ENCODE measurements at regions not wholly inside any gene's neighbourhood (a gene's known extent, or its start where the extent isn't known, plus 50 kb on each side); places are given as distances from the start of the nearest gene placed in this dataset.
"Not testable (repeated sequence)": the region's sequence is repeated elsewhere in the genome, so short reads cannot be mapped to it uniquely, and the experiment has no call there.

DNA sequence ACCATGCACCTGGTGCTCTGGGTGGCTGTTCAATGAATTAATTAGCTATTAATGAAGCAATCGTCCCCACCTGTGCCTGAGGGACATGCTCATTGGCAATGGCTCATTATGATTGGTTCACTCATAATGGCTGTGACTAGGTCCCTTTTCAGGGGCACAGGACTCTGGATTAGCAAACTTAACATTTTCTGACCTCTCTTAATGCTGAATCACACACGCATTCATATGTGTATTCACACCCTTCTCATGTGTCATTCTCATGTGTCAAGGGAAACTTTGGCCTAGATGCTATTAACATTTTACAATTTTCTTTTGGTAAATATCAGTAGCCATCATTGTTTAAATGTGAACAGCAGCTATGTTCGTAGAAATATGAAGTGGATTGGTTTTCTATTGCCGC lies 98.9 kb upstream of the PMAIP1 start:
- DNase-seq (ENCODE audit: low spot score), result no peak

DNA sequence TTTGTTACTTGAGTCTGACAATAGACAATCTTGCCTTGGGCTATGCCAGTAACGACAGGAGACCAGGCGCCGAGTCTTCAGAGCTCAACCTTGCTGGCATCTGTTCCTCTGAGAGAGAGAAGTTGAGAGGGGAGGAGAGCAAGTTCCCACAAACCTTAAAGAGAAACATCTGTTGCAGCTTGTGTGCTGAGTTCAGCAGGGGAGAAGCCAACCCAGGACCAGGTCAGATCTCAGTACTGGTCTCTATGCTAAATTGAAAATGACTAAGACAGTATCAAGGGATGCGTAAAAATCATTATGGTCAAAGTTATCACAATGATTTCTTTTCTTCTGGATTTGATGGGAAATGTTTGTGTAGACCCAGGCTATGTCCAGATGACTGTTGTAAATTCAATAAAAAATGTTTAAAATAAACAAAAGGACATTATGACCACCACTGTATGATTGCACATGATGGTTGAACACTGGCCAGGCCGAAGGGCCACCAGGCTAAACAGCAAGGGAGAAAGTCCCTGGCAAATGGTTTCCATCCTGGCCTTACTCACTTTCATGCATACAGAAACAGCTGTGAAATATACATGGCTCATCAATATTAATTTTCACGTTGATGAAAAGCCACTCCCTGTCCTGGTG lies 100.3 kb upstream of the PMAIP1 start:
- no peak for DNase-seq (ENCODE audit: low spot score)

DNA sequence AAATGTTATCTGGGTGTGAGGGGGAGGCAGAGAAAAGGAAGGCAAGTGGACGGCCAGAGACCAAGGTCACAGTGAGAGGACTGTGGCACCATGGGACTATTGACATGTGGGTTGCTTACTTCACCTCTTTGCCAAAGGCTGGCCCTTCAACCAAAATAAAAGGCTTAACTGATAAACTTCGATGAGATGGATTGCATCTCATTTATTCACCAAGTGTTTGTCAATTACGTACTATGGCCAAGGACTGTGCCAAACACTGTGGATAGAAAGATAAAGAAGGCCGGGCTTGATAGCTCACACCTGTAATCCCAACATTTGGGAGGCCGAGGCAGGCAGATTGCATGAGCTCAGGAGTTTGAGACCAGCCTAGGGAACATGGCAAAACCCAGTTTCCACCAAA lies 98.7 kb upstream of the CCBE1 start:
- no peak for DNase-seq (ENCODE audit: low spot score)

DNA sequence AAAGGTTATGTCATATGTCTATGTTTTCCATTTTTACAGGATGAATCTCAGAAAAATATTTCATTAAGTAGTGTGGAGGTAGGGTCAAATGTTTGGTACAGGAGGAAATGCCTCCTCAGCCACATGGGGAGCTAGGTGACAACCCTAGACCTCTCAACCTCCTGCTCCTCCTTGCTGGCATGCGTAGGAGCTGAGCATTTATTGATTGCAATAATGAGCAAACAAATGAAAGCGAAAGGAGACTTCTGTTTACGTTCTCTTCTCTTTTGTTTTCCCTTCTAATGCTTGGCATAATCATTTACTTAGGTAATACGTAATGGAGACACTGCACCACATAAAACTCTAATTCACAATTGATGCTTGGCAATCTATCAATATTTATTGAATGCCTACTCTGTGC lies 95.1 kb upstream of the CCBE1 start:
- DNase-seq (ENCODE audit: low spot score), result no peak

DNA sequence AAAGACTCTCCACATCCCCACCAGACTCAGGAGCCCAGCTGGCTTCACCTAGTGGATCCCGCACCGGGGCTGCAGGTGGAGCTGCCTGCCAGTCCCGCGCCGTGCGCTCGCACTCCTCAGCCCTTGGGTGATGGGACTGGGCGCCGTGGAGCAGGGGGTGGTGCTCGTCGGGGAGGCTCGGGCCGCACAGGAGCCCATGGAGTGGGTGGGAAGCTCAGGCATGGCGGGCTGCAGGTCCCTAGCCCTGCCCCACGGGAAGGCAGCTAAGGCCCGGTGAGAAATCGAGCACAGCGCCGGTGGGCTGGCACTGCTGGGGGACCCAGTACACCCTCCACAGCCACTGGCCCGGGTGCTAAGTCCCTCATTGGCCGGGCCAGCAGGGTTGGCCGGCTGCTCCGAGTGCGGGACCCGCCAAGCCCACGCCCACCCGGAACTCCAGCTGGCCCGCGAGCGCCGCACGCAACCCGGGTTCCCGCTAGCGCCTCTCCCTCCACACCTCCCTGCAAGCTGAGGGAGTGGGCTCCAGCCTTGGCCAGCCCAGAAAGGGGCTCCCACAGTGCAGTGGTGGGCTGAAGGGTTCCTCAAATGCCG lies 93.2 kb upstream of the CCBE1 start:
- DNase-seq (ENCODE audit: low spot score), result not testable (repeated sequence)

DNA sequence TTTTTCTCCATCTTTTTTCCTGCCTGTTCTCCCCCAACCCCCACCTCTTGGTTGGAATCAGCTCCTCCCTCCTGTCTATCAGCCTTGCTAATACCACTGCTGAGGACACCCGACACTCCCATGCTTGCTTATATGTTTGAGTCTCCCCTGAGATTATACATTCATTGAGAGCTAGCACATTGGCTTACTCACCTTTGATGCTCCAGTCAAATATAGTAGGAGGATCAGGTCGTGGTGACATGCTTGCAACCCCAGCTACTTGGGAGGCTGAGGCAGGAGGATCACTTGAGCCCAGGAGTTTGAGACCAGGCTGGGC lies 91.5 kb upstream of the CCBE1 start:
- DNase-seq (ENCODE audit: low spot score), result no peak

DNA sequence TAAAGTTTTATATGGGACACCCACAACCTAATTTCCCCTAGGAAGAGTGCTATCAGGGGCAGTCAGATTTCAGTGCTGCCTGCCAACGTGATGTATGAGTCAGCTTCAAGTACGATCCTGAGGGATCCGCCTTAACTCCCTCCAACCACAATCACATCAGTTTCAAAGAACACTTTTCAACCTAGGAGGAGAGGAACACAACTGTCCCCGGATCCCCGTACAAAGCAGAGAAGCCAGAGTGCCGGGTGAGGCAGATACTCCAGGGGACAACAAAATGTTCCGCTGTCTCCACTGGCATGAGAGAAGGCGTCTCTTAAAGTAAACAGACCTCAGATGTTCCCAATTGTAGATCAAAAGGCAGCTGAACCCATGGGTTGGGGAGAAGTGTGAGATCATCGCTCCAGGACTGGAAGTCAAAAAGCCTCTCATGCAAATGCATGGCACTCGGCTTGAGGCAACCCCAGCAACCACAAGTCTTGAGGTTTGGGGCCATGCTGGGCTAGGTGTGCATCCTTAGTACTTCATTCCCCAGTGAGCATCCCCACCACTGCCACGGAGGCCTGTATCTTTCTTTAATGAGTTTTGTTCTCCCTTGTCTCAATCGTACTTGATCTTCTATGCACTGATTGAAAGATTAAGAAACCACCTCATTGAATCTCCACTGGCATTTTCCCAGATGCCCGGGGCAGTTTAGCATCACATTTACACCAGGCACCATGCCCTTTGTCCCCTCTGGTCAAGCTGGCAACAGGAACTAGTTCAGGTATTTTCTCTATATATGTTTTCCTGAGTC lies 91.0 kb upstream of the CCBE1 start:
- DNase-seq (ENCODE audit: low spot score), result no peak

DNA sequence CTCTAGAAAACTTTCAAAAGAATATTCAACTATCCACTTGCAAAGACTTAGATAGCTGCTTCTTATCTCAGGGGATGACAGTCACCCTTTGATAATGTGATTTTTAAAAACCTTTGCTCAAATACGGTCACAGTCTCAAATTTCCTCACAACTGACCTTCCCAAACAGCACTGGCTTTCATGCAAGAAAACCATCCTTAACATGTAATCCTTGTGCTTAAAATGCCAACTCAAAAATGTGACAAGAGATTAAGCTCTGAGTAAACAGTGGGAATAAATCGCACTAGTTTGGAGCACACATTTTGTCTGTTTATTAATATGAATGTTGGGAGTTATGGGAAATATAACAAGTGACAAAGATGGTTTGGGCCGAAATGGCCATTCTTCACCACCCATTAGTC lies 87.5 kb upstream of the CCBE1 start:
- no peak for DNase-seq (ENCODE audit: low spot score)

DNA sequence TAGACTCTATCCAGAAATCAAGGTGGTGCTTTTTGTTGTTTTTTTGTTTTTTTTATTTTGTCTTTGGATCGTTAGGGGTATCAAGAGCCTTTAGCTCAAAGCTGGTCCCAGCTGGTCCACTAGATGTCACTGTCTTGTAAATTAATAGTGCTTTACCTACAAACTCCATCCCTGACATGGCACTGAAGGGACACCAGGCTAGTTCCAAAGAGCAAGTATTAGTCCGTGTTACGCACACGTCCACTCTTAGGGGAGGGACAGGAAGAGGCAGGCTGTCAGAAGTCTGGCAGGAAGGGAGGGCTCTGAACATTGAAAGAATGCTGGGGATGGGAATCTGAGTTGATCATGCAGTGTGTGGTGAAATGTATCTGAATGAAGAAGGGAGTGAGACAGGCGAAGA lies 85.9 kb upstream of the CCBE1 start:
- peak; percentile 42 for DNase-seq (ENCODE audit: low spot score)

DNA sequence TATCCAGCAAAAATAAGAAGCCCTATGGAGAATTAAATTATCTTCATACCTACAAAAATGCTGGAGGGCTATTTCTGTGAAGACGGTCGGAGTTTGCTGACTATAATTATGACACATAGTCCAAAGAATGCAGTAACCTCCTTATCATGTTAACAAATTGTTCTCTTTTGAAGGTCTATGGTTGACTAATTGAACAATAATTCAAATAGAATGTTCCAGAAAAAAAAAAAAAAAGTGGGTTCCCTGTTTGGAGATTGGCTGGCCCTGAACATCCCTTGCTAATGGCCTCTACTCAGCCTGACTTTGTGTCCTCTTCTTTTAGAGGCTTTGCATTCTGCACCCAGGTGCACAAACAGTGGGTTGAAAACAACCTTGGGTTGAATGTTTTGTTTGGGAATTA lies 82.8 kb upstream of the CCBE1 start:
- no peak for DNase-seq (ENCODE audit: low spot score)

DNA sequence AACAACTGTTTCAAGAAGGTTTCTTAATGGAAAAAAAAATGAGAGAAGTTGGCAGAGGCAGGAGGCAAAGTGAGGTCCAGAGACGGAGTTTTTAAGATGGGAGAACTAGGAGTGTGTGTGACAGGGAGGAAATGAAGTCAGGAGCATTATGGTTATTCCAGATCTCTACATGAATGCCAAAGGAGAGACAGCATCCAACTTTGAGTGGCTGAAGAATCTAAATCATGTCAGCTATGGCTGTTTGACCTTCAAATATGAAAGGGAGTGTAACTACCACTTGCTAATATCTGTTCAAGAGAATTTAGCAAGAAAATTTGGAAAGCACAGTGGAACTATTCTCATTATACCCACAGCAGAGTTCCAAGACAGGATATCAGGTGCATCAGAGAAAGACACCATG lies 81.2 kb upstream of the CCBE1 start:
- no peak for DNase-seq (ENCODE audit: low spot score)

DNA sequence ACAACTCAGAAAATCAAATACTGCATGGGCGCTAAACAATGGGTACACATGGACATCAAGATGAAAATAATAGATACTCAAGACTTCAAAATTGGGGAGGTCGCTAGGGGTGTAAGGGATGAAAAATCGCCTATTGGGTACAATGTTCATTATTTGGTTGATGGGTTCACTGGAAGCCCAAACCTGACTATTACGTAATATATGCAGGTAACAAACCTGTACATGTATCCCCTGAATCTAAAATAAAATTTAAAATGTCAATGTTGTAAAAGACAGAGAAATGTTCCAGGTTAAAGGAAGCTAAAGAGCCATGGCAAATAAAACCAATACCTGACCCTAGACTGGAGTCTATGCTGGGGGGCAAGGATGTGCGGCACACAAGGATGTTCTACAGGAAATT lies 80.4 kb upstream of the CCBE1 start:
- no peak for DNase-seq (ENCODE audit: low spot score)

DNA sequence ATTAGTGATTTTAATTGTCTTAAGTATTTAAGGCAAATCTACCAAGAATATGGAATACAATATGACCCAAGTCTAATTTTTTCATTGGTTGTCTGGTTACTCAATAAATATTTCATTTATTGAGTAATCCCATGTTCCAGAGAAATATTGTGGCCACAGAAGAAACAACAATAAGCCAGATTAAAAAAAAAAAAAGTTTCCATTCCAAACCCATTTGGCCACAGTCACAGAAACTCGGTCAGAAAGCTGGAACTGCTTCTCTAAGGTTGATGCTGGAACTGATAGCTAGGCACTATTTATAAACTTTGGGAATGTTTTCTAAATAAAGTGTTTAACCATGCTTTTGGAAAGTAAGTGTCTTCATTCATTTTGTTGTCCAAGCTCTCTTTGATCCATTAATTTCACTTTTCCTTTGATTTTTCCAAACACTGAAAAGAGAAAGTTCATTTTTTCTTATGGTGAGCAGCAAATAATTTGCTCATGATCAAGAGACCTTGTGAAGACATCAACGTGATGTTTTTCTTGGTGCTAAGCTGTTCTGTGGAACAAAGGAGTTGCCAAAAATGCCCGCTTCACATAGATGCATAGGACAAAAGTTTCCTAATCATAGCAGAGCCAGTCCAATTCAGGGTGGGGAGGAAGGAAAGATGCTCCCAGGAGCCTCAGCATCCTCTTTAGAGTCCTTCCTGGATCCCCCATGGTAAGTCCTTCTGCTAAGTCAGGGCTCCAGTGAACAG lies 72.1 kb upstream of the CCBE1 start:
- no peak for DNase-seq (ENCODE audit: low spot score)

DNA sequence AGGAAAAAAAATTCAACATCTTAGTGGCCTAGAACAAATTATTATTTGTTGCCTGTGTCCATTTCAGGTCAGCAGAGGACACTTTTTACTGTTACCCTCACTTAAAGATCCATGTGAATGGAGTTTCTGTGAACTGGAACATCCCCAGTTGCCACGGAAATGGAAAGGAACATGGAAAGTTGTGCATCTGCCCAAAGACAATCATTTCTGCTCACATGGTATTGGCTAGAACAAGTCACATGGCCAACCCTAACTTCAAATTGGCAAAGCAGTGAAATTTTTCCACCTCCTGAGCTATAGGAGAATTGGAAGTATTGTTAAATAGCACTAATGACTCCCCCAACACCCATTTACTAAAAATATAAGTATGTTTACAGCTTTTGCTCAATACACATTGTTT lies 71.2 kb upstream of the CCBE1 start:
- DNase-seq (ENCODE audit: low spot score), result no peak

DNA sequence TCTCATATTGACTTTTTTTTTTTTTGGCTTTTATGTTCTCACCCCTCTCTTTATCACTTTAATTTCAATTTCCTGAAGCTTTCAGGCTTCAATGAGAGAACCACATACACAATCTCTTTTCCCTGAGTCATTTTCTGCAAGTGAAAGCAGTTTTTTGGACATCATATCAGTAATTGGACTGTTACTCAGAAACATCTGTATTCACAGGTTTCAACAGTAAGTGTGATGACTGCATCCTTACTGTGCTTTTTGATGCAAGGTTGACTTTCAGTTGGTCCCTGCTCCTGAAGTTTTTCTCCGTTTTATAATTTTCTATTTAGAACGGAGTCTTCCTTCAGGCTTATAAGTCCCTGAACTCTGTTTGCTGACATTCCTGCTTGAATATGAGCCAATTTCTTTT lies 70.5 kb upstream of the CCBE1 start:
- DNase-seq (ENCODE audit: low spot score), result peak; percentile 11

DNA sequence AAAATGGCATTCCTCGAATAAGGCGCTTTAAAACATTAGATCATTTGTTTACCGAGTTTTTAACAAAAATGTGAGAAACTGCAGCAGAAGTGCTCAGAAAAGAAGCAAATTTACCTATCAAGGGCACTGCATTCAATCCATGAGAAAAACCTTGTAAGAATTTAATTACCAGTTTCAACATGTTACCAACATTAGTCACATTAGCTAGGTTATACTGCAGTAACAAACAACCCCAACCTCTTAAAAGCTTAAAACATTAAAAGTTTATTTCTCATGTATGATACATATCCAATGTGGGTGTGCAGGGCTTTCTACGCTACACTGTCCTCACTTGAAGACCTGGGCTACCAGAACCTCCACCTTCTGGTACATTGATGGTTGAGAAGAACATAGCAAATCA lies 68.1 kb upstream of the CCBE1 start:
- DNase-seq (ENCODE audit: low spot score), result no peak

DNA sequence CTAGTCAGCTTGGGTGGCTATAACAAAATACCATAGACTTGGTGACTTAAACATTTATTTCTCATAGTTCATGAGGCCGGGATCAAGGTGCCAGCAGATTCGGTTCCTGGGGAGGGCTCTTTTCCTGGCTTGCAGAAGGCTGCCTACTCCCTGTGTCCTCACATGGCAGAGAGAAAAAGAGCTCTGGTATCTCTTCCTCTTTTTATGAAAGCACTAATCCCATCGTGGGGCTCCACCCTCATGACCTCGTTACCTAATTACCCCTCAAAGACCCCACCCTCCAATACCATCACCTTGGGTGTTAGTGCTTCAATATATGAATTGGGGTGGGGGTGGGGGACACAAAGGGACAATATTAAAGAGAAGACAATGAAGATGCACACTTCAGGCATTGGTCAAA lies 67.1 kb upstream of the CCBE1 start:
- DNase-seq (ENCODE audit: low spot score), result no peak

DNA sequence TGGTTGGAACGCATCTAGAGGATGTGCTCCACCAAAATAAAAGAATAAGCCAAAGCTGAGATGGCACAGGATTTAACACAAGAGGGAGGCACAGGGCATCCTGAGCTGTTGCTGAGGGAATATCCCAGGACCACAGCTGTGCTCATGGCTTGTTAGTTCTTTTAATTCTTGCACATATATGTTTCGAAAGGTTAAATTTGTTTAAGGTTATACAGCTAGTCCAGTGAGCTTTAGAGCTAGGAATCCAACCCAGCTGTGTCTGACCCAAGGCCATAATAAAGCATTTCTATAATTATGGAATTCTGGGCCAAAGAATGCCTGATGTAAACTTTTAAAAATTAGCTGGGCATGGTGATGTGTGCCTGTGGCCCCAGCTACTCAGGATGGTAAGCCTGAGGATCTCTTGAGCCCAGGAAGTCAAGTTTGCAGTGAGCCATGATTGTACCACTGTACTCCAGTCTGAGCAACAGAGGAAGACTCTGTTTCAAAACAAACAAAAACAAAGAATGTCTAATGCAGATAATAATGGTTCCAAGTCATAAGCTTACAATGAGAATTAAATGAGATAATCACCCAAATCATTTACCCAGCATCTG lies 66.4 kb upstream of the CCBE1 start:
- no peak for DNase-seq (ENCODE audit: low spot score)

DNA sequence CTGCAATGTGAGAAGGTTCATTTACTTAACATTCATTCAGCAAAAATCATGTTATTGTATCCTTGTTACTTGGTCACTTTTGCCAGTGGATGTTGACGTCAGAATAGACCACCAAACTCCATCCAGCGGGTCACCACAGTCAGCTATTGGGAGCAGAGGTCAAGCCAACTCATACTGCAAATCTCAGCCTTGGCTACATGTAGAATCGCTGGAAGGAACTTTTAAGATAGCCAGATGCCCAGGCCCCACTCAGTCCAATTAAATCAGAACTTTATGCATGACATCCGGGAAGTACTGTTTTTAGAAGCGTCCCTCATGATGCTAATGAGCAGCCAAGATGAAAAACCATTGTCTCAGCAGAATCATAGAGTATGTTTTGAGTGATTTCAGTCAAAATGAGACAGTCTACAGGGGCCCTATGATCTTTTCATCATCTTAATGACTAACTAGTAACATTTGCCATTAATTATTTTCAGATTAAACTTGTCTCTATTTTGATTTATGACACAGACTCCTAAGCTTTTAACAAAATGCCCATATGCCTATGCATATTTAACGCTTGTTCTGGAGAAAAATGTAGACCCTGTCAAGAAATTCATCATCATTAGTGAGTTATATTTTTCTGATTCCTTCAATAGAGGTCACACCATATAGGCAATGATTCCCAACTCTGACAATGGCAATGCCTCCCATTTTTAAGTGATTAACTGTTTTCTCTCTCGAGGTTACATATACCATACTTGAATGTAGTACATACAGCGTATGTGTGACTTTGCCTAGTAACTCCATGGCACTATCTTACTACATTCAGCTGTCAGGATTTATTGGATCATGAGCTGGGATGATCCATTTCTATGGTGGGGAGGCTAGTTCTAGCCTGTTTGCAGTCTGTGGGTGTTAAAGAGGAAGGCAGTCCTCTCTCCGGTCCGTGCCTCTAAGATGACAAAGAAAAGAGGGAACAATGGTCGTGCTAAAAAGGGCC lies 63.7 kb upstream of the CCBE1 start:
- no peak for DNase-seq (ENCODE audit: low spot score)

DNA sequence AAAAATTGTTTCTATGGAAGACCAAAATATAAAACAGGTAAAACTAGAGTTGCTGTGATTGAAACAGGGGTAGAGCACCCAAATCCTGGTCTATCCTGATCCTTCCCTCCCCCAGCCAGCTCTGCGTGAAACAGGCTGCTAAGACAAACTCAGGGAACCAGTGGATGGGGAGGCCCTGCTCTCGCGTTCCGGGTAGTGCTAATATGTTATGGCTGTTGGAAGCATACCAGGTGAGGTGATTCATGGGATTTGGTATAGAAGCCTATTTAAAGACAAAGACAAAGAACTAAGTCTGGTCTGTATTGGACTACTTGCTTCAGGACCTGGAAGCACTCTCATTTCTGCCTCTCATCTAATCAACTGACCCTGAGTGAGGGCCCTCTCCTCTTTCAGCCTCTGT lies 63.0 kb upstream of the CCBE1 start:
- no peak for DNase-seq (ENCODE audit: low spot score)

DNA sequence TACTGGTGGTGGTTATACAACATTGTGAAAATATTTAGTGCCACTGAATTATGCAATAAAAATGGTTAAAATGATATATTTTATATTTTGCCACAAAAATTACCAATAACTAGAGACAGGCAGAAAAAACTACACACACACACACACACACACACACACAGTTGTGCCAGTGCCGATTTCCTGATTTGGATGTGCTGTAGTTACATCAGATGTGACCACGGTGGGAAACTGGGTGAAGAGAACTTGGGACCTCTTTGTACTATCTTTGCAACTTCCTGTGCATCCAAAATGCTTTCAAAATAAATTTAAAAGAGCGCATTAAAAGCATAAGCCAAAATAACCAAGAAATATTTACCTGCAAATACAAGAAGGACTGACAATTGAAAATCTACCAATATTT lies 61.6 kb upstream of the CCBE1 start:
- DNase-seq (ENCODE audit: low spot score), result no peak

DNA sequence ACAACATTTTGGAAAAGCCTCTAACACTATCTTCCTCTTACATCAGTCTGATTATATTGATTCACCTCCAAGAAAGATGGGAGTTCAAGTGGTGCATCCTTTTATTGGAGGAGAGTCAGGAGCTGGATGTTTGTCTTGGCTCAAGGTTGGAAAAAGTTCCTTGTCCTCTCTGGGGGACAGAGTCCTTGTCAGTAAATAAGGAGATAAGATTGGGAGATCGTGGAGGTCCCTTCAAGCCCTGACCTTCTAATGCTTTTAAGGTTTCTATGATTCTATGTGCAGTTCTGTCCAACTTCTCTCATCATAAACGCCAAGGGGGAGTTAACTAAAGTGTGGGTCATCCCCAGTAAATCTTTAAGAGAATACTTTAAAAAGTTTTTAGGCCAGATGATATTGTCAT lies 60.9 kb upstream of the CCBE1 start:
- DNase-seq (ENCODE audit: low spot score), result no peak

Measured in activated CD4-positive, alpha-beta T cell treated with anti-CD3 and anti-CD28 coated beads, Interleukin-2, Interleukin-4, amounts not matched to agents 100 ng/mL and 50 ng/mL, durations not matched to agents 16 hours and 8 hours (primary cell).